Loucy (cell line): ENCODE measurements at regions not wholly inside any gene's neighbourhood (a gene's known extent, or its start where the extent isn't known, plus 50 kb on each side); places are given as distances from the start of the nearest gene placed in this dataset.
"Not testable (repeated sequence)": the region's sequence is repeated elsewhere in the genome, so short reads cannot be mapped to it uniquely, and the experiment has no call there.

Source experiments
- H2AFZ ChIP-seq: fragments of 200-600 bp; sonication (generic); 2 replicates; pipeline ENCODE4 v1.6.0; 2016; ENCODE audit warnings: antibody characterized with exemption, mild to moderate bottlenecking, low read length, moderate library complexity
- H3F3A ChIP-seq: fragments of 200-600 bp; 2 replicates; pipeline ENCODE4 v1.6.0; 2016; ENCODE audit warnings: antibody characterized with exemption, low read depth, mild to moderate bottlenecking
- H3K27me3 ChIP-seq: fragments of 200-600 bp; sonication (generic); 2 replicates; pipeline ENCODE4 v1.6.1; 2014; ENCODE audit warnings: low read length, mild to moderate bottlenecking; ENCODE audit not compliant: insufficient read depth, poor library complexity, severe bottlenecking
- H3K36me3 ChIP-seq: fragments of 200-600 bp; sonication (generic); 2 replicates; pipeline ENCODE4 v1.6.1; 2016; ENCODE audit warnings: low read length; ENCODE audit not compliant: insufficient read depth
- H3K4me1 ChIP-seq: fragments of 200-600 bp; sonication (generic); 2 replicates; pipeline ENCODE4 v1.5.1; 2014; ENCODE audit warnings: low read length, mild to moderate bottlenecking; ENCODE audit not compliant: insufficient read depth, poor library complexity, severe bottlenecking
- H3K4me2 ChIP-seq: fragments of 200-600 bp; sonication (generic); 2 replicates; pipeline ENCODE4 v1.6.0; 2014; ENCODE audit warnings: antibody characterized with exemption, low read length, low read depth, mild to moderate bottlenecking; ENCODE audit not compliant: poor library complexity, severe bottlenecking
- H3K4me3 ChIP-seq: fragments of 200-600 bp; sonication (generic); 2 replicates; pipeline ENCODE4 v1.5.1; 2014; ENCODE audit warnings: low read length, mild to moderate bottlenecking, mixed read lengths; ENCODE audit not compliant: poor library complexity, severe bottlenecking
- H3K79me2 ChIP-seq: fragments of 200-600 bp; sonication (generic); 2 replicates; pipeline ENCODE4 v1.6.1; 2014; ENCODE audit warnings: low read length; ENCODE audit not compliant: insufficient read depth
- H3K9ac ChIP-seq: fragments of 200-600 bp; sonication (generic); 2 replicates; pipeline ENCODE4 v1.6.0; 2014; ENCODE audit warnings: mild to moderate bottlenecking, low read depth, low read length, moderate library complexity; ENCODE audit not compliant: poor library complexity, severe bottlenecking
- H3K9me2 ChIP-seq: fragments of 200-600 bp; sonication (generic); replicated peaks from 2 replicates; pipeline ENCODE4 v1.6.1; 2016; ENCODE audit warnings: low read depth, low read length, mixed read lengths
- H3K9me3 ChIP-seq: fragments of 200-600 bp; sonication (generic); 2 replicates; pipeline ENCODE4 v1.6.1; 2014; ENCODE audit warnings: mild to moderate bottlenecking, antibody characterized with exemption, low read length, low read depth; ENCODE audit not compliant: insufficient read depth
- H4K20me1 ChIP-seq: fragments of 200-600 bp; sonication (generic); 2 replicates; pipeline ENCODE4 v1.6.0; 2014; ENCODE audit warnings: antibody characterized with exemption, low read length, mild to moderate bottlenecking; ENCODE audit not compliant: insufficient read depth, poor library complexity, severe bottlenecking
- CTCF ChIP-seq: fragments of 200-600 bp; sonication (generic); conservative IDR thresholded peaks from 2 replicates; pipeline ENCODE4 v1.5.1; 2014; ENCODE audit warnings: mild to moderate bottlenecking, antibody characterized with exemption, low read length
- EZH2phosphoT487 ChIP-seq: fragments of 200-600 bp; IDR thresholded peaks from 2 replicates; pipeline ENCODE4 v1.6.1; 2018; ENCODE audit warnings: antibody characterized with exemption, mild to moderate bottlenecking, moderate library complexity, borderline replicate concordance

- Histone ChIP-seq H4K20me1 (no peaks in the 10 kb centered on the region), H3K9me2 (no peaks in the 10 kb centered on the region), H3K4me1 (no peaks in the 10 kb centered on the region), H2AFZ (no peak overlapping the region), H3K27me3 (no peaks in the 10 kb centered on the region), H3K79me2 (no peaks in the 10 kb centered on the region), H3K4me2 (no peak overlapping the region), H3F3A (no peaks in the 10 kb centered on the region), H3K9me3 (no peaks in the 10 kb centered on the region), H3K9ac (no peak overlapping the region), H3K36me3 (no peaks in the 10 kb centered on the region), H3K4me3 (no peak overlapping the region)
- TF ChIP-seq CTCF: no peak
- no peak for TF ChIP-seq EZH2phosphoT487
Observed at GRCh38 chr5:99176186-99176585, 247.4 kb upstream of the CHD1 start.

- Histone ChIP-seq H3K9ac (no peak overlapping the region), H3K79me2 (no peaks in the 10 kb centered on the region)
Observed at GRCh38 chr5:99169309-99169708, 240.5 kb upstream of the CHD1 start.

GRCh38 chr5:99161538-99161937, 232.7 kb upstream of the CHD1 start:
- H3K9ac ChIP-seq, H4K20me1 ChIP-seq, H3K4me2 ChIP-seq, H3K9me2 ChIP-seq, H3K4me1 ChIP-seq, H2AFZ ChIP-seq, H3K36me3 ChIP-seq, H3K9me3 ChIP-seq, H3K27me3 ChIP-seq, H3F3A ChIP-seq, H3K4me3 ChIP-seq, H3K79me2 ChIP-seq: not testable (repeated sequence)

More at GRCh38 chr5:99169309-99169708, 240.5 kb upstream of the CHD1 start:
- TF ChIP-seq EZH2phosphoT487 (no peak), CTCF (no peak; the same call in 1 of the 2 replicates)
- no peak overlapping the region for H2AFZ ChIP-seq
- no peaks in the 10 kb centered on the region for H3K27me3 ChIP-seq
- no peak overlapping the region for H3K4me3 ChIP-seq
- H3F3A ChIP-seq: no peaks in the 10 kb centered on the region
- H3K4me1 ChIP-seq: no peaks in the 10 kb centered on the region
- no peaks in the 10 kb centered on the region for H3K36me3 ChIP-seq
- no peak overlapping the region for H3K4me2 ChIP-seq
- no peaks in the 10 kb centered on the region for H3K9me3 ChIP-seq
- no peaks in the 10 kb centered on the region for H3K9me2 ChIP-seq
- H4K20me1 ChIP-seq: no peaks in the 10 kb centered on the region

GRCh38 chr5:99156688-99157087, 227.9 kb upstream of the CHD1 start:
- H3K27me3 ChIP-seq: no peaks in the 10 kb centered on the region
- no peaks in the 10 kb centered on the region for H3K36me3 ChIP-seq
- no peak overlapping the region for H3K4me3 ChIP-seq
- no peaks in the 10 kb centered on the region for H3F3A ChIP-seq
- H4K20me1 ChIP-seq: no peaks in the 10 kb centered on the region
- H3K4me2 ChIP-seq: no peak overlapping the region
- no peak overlapping the region for H2AFZ ChIP-seq
- no peaks in the 10 kb centered on the region for H3K9me3 ChIP-seq
- no peaks in the 10 kb centered on the region for H3K4me1 ChIP-seq
- no peak overlapping the region for H3K9ac ChIP-seq
- TF ChIP-seq CTCF (no peak), EZH2phosphoT487 (no peak)
- H3K79me2 ChIP-seq: no peaks in the 10 kb centered on the region
- no peaks in the 10 kb centered on the region for H3K9me2 ChIP-seq

- not testable (repeated sequence) for H3K27me3 ChIP-seq, H3F3A ChIP-seq, H3K4me3 ChIP-seq, H3K4me1 ChIP-seq, H4K20me1 ChIP-seq, H3K4me2 ChIP-seq, H3K9me2 ChIP-seq, H3K79me2 ChIP-seq, H3K36me3 ChIP-seq, H2AFZ ChIP-seq, H3K9me3 ChIP-seq, H3K9ac ChIP-seq
Observed at GRCh38 chr5:99143283-99143795, 214.5 kb upstream of the CHD1 start.
